ENCODE measurements at regions not wholly inside any gene's neighbourhood (a gene's known extent, or its start where the extent isn't known, plus 50 kb on each side); places are given as distances from the start of the nearest gene placed in this dataset. TPM values are rescaled to one million over a fixed set of nuclear protein-coding genes. Genes with fewer than 3 reads are reported as not detected.

DNA sequence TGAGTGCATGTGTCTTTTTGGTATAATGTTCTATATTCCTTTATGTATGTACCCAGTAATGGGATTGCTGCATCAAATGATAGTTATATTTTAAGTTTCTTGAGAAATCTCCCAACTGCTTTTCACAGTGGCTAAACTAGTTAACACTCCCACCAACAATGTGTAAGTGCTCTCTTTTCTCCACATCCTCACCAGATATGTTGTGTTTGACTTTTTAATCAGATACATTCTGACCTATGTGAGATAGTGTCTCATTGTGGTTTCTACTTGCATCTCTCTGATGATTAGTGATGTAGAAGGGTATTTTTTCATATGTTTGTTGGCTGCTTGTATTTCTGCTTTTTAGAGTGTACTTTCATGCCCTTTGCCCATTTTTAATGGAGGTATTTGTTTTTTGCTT, 62.8 kb upstream of the ALG10B start:
- no peaks in the 10 kb centered on the region for H3K27me3 ChIP-seq
- H3K9me2 ChIP-seq (replicated peaks; ENCODE audit: insufficient read depth), result no peaks in the 10 kb centered on the region
- no peak overlapping the region for H2AFZ ChIP-seq
- H3K79me2 ChIP-seq, result no peaks in the 10 kb centered on the region
- H3K4me1 ChIP-seq (ENCODE audit: insufficient read depth), result no peaks in the 10 kb centered on the region
- H4K20me1 ChIP-seq (ENCODE audit: insufficient read depth, poor library complexity, severe bottlenecking), result no peaks in the 10 kb centered on the region
- no peak overlapping the region for H3K4me3 ChIP-seq
- no peak overlapping the region for H3K4me2 ChIP-seq
- H3K36me3 ChIP-seq (replicated peaks; ENCODE audit: insufficient read depth, low read depth), result no peaks in the 10 kb centered on the region
- H3K27ac ChIP-seq, result no peak overlapping the region
- TF ChIP-seq, protein P1, sequence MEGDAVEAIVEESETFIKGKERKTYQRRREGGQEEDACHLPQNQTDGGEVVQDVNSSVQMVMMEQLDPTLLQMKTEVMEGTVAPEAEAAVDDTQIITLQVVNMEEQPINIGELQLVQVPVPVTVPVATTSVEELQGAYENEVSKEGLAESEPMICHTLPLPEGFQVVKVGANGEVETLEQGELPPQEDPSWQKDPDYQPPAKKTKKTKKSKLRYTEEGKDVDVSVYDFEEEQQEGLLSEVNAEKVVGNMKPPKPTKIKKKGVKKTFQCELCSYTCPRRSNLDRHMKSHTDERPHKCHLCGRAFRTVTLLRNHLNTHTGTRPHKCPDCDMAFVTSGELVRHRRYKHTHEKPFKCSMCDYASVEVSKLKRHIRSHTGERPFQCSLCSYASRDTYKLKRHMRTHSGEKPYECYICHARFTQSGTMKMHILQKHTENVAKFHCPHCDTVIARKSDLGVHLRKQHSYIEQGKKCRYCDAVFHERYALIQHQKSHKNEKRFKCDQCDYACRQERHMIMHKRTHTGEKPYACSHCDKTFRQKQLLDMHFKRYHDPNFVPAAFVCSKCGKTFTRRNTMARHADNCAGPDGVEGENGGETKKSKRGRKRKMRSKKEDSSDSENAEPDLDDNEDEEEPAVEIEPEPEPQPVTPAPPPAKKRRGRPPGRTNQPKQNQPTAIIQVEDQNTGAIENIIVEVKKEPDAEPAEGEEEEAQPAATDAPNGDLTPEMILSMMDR (IDR thresholded peaks at IDR 0.05; ENCODE audit: poor library complexity), result no peak
- TF ChIP-seq EZH2phosphoT487 (IDR thresholded peaks at IDR 0.05; ENCODE audit: low read depth, severe bottlenecking, unreplicated experiment) (no peak), EZH2 (IDR thresholded peaks at IDR 0.05; ENCODE audit: borderline replicate concordance) (no peak)
- DNase-seq (ENCODE audit: low spot score), result no peak
- no peaks in the 10 kb centered on the region for H3K9me3 ChIP-seq (ENCODE audit: low read depth)

- Histone ChIP-seq H3K27ac (no peak overlapping the region), H3K79me2 (no peaks in the 10 kb centered on the region), H2AFZ (no peak overlapping the region), H3K4me1 (ENCODE audit: insufficient read depth) (no peaks in the 10 kb centered on the region), H3K4me3 (no peak overlapping the region), H3K9me2 (replicated peaks; ENCODE audit: insufficient read depth) (no peaks in the 10 kb centered on the region), H3K36me3 (replicated peaks; ENCODE audit: insufficient read depth, low read depth) (no peaks in the 10 kb centered on the region), H3K4me2 (no peak overlapping the region), H4K20me1 (ENCODE audit: insufficient read depth, poor library complexity, severe bottlenecking) (no peaks in the 10 kb centered on the region), H3K27me3 (no peaks in the 10 kb centered on the region), H3K9me3 (ENCODE audit: low read depth) (no peaks in the 10 kb centered on the region)
- TF ChIP-seq EZH2phosphoT487 (IDR thresholded peaks at IDR 0.05; ENCODE audit: low read depth, severe bottlenecking, unreplicated experiment), result no peak
- no peak for DNase-seq (ENCODE audit: low spot score)
- WGBS (ENCODE audit: low lambda C conversion rate, missing lambda C conversion rate), result 88% methylated on average over 1 of the region's 1 CpG
Measured at GRCh38 chr12:38258411-38258810, 58.2 kb upstream of the ALG10B start.

Small RNA genes in the stretch of these regions (small RNA-seq; reads per million reads assigned to genes)
- not detected for gene RF01518
- gene RNA5SP358, result 9.1 reads per million, percentile 94 among the genes with 10 or more reads in this experiment
- 1.1 reads per million, percentile 74 among the genes with 10 or more reads in this experiment for gene RNA5SP359
